Stimulated activated naive CD8-positive, alpha-beta T cell treated with anti-CD3 and anti-CD28 coated beads, Interleukin-15, Interleukin-2, amounts not matched to agents 100 U/mL and 50 U/mL, for 24 hours (primary cell): ENCODE measurements at regions not wholly inside any gene's neighbourhood (a gene's known extent, or its start where the extent isn't known, plus 50 kb on each side); places are given as distances from the start of the nearest gene placed in this dataset.

Experiments used
- ATAC-seq: fragments of 150-1000 bp; cut with Tn5 transposase; one replicate; pipeline ENCODE4 v1.10.0; 2021
- DNase-seq: peaks from one replicate; pipeline ENCODE4 v3.0.0; 2021

DNA sequence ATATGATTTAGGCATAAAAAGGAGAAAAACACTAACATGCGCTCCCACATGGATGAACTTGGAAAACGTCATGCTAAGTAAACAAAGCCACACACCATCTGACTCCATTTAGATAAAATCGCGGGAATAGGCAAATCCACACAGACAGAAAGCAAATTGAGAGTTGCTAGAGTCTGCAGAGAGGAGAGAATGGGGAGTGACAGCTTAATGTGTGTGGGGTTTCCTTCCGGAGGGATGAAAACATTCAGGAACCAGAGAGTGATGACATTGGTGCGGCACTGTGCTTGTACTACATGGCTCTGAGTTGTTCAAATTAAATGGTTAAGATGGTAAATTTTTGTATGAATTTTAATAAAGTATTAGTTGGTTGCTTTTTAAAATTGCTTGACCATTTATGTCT is 482.9 kb upstream of the AKR1E2 start:
- DNase-seq (no peak), ATAC-seq (no peak)

DNA sequence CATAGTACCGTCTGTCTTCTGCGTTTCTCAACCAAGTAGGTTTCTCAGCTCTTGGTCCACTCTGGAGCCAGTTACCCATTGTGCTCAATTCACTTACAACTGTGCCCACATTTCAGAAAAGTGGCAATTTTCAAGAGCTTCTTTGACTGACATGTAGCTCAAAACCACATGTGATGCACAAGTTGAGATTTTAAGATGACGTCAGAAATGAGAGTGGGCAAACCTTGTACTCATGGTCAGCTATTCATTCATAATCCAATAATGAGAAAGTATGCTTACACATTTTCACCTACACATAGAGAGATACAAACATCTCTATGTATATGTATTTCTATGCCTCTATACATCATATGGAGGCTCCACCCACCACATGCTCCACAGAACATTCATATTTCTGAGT is 487.2 kb upstream of the AKR1E2 start:
- ATAC-seq (no peak), DNase-seq (no peak)

DNA sequence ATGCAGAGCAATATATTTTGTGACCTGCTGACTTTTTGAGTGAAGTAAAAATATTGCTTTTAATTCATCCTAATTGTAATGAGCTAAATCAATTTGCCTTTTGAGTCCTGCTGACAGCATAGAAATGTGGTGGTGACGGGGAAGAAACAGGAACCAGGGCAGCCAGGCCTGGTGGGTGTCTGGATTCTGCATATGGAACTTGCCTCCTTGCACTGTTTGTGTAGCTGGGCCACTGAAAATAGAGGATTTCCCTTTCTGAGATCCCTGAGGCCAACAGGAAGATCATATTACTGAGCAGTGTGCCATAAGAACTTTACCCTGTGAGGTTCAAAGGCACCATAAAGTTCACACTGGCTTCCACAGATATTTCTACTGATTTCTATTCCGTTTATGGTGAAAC is 488.4 kb upstream of the AKR1E2 start:
- DNase-seq (no peak), ATAC-seq (no peak)

DNA sequence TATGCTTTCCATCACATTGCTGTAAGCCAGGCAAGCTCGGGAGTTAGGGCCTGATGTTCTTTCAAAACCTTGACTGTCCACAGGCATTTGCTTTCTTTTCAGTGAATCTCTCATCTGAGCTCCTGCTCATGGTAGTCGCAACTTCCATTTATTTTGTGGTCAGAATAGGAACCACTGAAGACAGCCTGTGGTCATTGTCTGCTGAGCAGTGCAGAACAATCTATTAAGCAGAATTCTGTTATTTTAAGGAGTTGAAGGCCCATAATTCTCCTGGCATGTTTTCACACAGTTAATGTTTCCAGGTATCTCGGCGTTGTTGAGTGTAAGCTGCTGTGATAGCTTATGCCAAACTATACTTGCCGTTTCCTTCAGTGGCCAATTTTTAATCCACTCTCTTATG is 491.1 kb upstream of the AKR1E2 start:
- ATAC-seq (no peak), DNase-seq (no peak)

DNA sequence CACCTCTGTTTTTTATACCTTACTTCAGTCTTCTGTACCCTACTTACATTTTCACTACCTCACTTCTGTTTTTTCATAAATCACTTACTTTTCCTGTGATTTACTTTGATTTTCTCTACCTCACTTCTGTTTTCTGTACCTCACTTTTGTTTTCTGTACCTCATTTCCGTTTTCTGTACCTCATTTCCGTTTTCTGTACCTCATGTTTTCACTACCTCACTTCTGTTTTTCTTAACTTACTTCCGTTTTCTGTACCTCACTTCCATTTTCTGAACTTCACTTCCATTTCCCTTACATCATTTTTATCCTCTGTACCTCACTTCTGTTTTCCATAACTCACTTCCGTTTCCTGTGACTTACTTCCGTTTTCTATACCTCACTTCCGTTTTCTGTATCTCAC is 492.0 kb upstream of the AKR1E2 start:
- DNase-seq (no peak), ATAC-seq (no peak)

DNA sequence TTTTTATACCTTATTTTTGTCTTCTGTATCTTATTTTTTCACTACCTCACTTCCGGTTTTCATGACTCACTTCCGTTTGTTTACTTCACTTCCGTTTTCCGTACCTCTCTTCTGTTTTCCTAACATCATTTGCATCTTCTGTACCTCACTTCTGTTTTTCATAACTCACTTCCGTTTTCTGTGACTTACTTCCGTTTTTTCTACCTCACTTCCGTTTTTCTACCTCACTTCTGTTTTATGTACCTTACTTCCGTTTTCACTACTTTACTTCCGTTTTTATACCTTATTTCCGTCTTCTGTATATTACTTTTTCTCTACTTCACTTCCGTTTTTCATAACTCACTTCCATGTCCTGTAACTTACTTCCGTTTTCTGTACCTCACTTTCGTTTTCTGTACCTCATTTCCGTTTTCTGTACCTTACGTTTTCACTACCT is 492.5 kb upstream of the AKR1E2 start:
- DNase-seq (no peak), ATAC-seq (no peak)

DNA sequence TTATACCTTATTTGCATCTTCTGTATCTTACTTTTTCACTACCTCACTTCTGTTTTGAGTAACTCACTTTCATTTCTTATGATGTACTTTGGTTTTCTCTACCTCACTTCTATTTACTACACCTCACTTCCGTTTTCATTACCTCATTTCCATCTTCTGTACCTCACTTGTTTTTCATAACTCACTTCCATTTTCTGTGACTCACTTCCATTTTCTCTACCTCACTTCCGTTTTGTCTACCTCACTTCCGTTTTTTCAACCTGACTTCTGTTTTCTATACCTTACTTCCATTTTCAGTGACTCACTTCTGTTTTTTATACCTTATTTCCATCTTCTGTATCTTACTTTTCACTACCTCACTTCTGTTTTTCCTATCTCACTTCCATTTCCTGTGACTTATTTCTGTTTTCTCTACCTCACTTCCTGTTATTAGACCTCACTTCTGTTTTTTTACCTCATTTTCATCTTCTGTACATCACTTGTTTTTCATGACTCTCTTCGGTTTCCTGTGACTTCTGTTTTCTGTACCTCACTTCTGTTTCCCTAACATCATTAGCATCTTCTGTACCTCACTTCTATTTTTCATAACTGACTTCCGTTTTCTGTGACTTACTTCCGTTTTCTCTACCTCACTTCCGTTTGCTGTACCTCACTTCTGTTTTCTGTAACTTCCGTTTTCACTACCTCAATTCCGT is 493.1 kb upstream of the AKR1E2 start:
- no peak for ATAC-seq
- no peak for DNase-seq

DNA sequence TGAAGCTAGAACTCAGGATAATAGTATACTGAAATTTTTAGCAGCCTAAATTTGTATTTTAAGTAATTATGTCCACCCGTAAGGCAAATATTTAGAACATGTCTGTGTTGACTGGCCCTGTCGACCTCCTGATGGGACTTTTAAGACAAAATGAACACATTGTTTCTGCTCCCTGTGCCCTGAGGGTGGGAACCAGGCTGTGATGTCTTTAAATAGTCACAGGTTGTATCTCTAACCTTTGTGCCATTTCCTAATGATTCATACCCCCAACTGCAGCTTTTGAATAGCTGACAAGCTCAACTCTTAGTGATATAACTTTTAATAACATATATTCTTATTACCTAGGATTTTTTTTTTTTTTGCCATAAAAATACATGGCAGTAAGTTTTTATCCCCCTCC is 494.9 kb upstream of the AKR1E2 start:
- ATAC-seq (no peak), DNase-seq (no peak)

DNA sequence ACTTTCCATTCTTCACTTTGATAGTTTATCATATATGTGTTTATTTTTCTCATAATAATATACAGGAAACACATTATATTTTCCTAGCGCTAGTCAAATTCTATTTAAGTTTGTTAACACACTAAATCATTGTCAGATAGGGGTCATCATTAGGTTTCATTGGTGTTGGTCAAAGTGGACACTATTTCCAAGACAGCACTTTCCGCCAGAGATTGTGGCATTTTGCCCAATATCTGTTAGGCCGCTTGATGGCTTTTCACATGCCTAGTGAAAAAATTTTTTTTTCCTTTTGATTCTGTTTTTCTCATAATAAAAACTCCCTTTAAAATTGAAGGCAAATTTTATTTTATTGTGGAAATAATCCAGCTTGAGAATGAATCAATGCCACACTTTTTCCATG is 495.4 kb upstream of the AKR1E2 start:
- ATAC-seq: no peak
- no peak for DNase-seq

DNA sequence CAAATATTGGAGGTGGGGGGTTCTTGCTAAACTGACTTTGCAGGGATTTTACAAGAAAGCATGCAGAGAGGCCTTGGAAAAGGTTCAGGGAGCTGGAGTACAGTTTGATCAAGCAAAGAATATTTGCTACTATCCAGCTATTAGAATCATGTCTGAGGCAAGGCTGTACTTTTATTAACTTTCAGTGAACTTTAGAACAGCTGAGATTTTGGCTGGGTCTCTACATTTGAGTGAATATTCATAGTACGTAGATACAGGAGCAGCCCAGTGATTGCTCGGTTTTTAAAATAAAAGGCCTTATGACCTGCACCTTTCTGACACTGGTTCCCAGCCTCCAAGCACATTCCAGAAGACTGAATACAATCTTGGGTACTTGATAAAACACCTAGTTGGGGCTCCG is 496.8 kb upstream of the AKR1E2 start:
- ATAC-seq: no peak
- DNase-seq: no peak

DNA sequence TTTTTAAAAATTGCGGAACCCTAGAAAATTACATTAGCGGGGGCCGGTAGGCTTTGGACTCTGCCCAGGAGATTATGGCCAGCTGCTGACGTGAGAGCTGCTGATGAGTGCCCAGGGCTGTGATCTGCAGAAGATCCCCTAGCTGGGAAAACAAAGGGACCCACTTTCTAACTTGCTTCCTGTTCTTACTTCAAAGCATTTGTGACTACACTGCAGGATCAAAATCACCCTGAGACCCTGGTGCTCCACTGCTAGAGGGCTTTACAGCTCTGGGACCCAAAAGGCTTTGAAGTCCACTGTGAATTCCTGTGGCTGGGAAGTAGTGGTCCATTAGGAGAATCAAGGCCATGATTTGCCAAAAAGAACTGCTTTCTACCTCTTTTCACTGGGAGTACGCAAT is 499.4 kb upstream of the AKR1E2 start:
- no peak for DNase-seq
- no peak for ATAC-seq

DNA sequence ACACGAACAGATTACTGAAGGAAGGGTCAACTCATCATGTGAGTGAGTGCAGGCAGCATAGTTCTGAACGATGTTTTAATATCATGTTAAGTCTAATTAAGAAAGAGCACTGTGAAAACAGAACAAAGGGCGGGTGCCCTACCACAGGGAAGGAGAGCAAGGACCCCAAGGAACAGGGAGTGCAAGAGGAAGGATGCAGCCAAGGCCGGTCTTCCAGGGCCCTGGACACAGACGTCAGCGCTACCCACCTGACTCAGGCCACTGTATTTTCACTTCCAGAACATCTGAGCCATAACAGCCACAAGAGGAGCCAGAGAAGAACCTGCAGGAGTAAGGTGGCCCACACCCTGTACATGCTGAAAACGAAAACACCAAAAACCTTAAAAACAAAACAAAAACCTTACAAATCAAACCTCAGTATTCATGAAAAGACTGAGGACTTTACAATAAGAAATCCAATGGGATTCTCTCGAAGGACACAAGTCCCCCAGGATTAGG is 506.1 kb upstream of the AKR1E2 start:
- ATAC-seq: no peak

DNA sequence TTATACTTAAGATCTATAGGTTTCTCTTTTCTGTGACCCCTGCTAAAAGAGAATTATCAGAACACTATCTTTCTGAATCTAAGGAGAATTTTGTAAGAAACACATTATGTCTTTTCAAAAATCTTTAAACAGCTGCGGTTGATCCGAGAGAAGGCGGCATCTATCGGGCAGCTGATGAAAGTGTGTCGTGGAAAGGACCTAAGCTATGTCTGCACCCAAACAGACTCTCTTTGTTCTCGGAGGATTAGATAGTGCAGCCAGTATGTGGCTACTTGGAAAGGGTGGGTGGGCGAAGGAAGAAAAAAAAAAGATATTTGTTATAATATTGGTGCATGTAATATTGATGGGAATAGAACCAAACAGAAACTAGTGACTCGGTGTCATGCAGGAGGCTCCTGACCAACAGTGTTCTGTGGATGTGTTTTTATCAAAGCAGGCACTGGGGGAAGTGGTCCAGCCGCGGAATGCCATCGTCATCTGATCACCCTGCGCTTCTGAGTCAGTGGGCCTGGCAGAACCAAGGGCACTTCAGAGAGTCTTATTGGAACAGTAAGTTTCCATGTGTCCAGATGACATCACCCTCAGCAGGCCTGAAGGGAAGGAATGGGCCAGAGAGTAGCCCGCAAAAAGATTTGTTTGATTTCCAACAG is 509.7 kb upstream of the AKR1E2 start:
- ATAC-seq (no peak), DNase-seq (no peak)

More for the DNA sequence above, 506.1 kb upstream of the AKR1E2 start:
- no peak for DNase-seq

DNA sequence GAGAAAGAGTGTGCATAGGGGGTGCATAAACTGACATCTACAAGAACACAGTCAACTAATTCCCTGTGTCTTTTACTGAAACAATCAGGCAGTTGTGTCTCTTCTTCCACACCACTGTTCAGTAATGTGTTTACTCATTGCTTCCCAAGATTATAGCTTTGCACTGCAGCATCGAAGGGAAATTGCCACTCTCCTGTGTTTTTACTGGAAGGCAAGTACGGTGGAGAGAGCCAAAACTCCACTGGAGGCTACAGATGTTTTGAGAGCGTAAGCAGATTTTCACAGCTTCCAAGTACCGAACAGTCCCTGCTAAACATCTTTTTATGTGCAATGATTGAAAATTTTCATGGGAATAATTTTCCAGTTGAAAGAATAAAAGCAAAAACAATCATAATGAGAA is 510.5 kb upstream of the AKR1E2 start:
- no peak for ATAC-seq
- DNase-seq: no peak

DNA sequence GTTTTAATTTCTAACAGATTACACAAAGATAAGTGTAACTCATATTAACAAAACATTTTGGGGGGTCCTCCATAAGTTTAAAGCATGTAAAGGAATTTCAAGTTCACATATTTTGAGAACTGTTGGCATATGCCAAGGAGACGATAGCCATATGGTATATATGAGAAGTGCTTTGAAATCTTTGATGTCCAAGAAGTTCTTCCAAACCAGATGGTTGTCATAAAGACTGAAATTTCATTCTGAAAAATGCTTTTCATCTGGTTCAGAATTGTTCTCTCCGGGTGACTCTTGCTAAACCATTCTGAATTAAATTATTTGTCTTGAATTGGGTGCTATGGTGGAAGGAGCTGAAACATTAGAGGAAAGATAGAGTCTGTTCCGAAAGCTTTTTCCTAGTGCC is 513.0 kb upstream of the AKR1E2 start:
- DNase-seq (no peak), ATAC-seq (no peak)

DNA sequence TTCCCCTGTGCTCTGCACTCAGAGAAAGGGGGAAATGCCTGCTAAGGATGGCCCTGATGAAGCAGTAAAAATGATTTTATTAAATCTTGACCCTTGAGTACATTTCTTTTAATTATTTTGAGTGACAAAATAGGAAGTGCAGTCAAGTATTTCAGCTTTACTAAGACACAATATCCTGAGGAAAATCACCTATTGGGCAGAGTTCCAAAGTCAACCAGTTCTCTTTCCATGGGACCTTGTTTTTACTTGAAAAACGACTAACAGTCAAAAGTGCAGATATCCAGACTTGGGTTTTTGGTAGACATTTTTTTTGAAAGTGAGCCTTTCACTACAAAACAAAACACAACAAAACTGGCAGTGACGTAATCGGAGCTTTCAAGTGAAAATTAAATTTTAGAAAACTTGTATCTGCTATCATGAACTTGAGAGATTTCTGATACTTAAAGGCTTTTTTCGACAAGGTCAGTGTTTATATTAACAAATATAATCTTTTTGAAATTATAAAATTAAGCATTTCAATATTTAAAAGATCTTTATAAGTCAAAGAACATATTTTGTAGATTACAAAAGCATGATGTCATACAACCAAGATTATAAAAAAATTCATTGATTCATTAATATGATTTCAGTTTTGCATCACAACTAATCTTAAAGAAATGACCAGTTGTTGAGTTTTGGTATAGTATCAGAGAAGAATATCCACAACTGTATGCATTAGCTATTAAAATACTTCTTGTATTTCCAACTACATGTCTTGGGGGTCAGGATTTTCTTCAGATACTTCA is 513.8 kb upstream of the AKR1E2 start:
- ATAC-seq (no peak), DNase-seq (no peak)

DNA sequence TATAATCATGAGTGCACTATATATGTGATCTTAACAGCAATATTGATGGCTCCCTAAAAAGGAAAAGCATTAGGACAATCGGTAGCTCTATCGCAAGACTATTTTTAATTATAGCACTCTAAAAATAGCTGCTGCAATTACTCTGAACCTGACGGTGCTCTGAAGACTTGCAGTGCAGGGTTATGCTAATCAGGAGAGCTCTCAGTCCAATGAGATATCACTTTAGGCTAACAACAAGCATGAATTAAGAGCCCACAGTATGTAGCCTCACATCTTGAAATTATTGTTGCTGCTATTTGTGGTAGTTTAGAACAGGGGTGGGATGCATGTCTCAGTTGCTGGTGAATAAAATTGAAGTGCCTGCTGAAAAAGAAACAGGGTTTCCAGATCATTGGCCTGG is 515.8 kb upstream of the AKR1E2 start:
- DNase-seq: no peak
- ATAC-seq: no peak

DNA sequence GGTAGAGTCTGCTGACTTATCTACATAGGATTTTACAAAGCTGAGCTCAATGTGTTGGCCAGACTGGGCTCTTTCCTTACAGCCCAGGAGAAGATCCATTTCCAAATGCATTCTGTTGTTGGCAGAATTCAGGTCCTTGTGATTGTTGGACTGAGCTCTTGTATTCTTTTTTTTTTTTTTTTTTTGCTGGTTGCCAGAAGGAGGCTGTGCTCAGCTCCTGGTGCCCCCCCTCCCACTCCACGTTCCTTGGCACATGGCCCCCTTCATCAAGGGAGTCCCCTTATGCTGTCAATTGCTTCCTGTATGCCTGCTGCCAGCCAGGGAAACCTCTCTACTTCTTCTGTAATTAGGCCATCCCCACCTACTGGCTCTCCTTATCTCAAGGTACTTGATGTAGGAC is 518.1 kb upstream of the AKR1E2 start:
- ATAC-seq (no peak), DNase-seq (no peak)

DNA sequence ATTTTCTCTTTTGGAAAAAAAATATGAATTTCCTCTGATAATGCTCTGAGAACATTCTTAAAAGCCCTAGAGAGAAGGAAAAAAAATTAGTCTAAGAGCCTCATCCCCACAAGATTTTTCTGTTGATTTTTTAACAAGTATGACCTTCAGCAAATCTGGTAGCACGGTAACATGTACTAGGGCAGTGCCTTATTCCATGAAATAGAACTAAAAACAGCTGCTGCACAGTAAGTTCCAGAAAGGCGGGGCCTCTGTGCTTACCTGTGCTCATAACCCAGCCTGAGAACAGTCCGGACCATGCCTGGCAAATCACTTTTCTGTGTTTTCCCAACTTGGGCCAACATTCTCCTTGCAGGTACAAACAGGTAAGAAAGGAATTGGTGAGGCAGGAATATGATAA is 519.1 kb upstream of the AKR1E2 start:
- no peak for ATAC-seq

DNA sequence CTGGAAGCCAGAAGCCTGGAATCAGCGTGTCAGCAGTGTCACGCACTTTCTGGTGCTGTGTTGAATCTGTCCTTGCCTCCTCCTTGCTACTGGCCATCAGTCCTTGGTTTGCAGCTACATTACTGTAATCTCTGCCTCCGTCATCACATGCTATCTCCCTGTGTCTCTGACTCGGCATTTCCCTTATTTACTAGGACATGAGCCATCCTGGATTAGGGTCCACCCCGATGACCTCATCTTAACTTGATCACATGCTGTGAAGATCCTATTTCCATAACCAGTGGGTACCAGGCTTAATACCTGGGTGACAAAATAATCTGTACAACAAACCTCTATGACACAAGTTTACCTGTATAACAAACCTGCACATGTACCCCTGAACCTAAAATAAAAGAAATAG is 518.0 kb upstream of the KLF6 start:
- no peak for DNase-seq

More for the DNA sequence above, 519.1 kb upstream of the AKR1E2 start:
- no peak for DNase-seq

DNA sequence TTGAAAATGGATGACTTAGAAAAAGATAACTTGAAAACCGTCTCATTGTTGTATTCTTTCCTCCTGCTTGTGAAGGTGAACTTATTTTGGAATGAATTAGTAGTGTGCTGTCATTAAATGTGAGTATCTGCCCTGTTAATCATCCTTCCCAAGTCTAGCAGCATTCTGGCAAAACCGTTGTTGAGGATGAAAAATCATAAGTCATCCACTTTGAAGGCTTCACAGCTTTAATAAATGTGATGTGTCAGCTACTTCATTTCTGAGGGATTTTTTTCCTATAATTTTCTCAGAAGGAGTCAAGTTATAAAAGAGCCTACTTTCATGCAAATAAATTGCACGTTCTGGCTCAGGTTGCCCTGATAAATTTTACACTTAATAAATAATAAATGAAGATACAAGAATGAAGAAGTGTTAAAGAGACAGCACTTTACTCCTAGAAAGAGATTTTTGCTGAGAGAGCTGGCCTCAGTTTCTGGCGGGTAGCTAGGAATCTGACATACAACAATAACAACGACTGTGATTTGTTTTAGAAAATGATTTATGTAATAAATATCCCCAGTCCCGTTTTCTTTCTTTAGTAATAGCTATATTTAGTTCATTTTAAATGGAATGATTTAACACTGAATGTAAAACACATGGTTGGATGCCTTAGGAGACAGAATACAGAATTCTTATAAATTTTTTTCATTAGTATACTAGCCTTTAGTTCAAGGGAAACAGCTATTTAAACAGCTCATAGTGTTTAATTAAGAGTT is 516.5 kb upstream of the KLF6 start:
- ATAC-seq (no peak), DNase-seq (no peak)

More for the DNA sequence above, 518.0 kb upstream of the KLF6 start:
- no peak for ATAC-seq

DNA sequence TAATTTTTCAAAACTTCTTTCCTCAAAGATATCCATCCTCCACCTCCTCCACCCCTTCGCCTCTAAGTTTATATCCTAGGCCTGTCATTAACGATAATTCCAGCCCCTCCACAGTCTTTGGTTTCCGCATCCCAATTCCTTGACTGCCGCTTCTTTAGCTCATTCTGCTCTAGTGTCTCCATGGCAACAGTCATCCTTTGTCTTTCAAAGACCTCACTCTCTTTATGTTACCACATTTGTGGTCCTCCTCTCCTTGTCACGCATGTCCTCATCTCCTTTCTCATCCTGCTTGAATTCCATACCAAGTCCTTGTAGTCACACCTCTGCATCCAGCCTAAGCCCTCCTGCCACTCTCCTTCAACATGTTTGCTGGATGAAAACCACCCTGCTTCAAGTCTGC is 511.2 kb upstream of the KLF6 start:
- no peak for ATAC-seq
- no peak for DNase-seq
